Mucosa of descending colon (tissue), 3 donors: ENCODE measurements at regions not wholly inside any gene's neighbourhood (a gene's known extent, or its start where the extent isn't known, plus 50 kb on each side); places are given as distances from the start of the nearest gene placed in this dataset.

Source experiments
- ATAC-seq: fragments of 200-7000 bp; cut with Tn5 transposase; one replicate; pipeline ENCODE4 v1.9.1; 2020; ENCODE audit warnings: mild to moderate bottlenecking, moderate library complexity
- DNase-seq, 3 donors: peaks; one replicate each; pipeline ENCODE4 v3.0.0-alpha.2; 2020
- H3K36me3 ChIP-seq: fragments of 200-600 bp; one replicate; pipeline ENCODE4 v1.8.0; 2021; ENCODE audit warnings: low read depth, mild to moderate bottlenecking
- H3K4me1 ChIP-seq: fragments of 200-600 bp; one replicate; pipeline ENCODE4 v1.8.0; 2021; ENCODE audit warnings: low read depth, mild to moderate bottlenecking
- H3K4me3 ChIP-seq: fragments of 200-600 bp; one replicate; pipeline ENCODE4 v1.8.0; 2021; ENCODE audit warnings: mild to moderate bottlenecking
- H3K9me3 ChIP-seq: fragments of 200-600 bp; one replicate; pipeline ENCODE4 v1.8.0; 2021; ENCODE audit warnings: mild to moderate bottlenecking
- CTCF ChIP-seq: fragments of 200-600 bp; IDR thresholded peaks from one replicate; pipeline ENCODE4 v1.8.0; 2022; ENCODE audit warnings: antibody characterized with exemption, mild to moderate bottlenecking
- intact Hi-C, 2 donors: fragments of 100-400 bp; cut with DNase I in 1 of 2; cut with micrococcal nuclease in 1 of 2; formaldehyde crosslinking; loops; one replicate each; pipeline versions ENCODE4 v1.11.0 to v1.11.1; 2022; cut with DNase I, micrococcal nuclease
- donor health status: DM: no; HTN: no; CAD: no; lungs with moderate emphysema.
- donor health status: DM: no; HTN: no; CAD: no.
- donor health status: DM: no; HTN: yes; CAD: no.

GRCh38 chr9:129312251-129313122 is 134.4 kb upstream of the IER5L start:
- H3K4me1 ChIP-seq: no peaks in the 10 kb centered on the region

GRCh38 chr9:129311643-129312042 is 133.6 kb upstream of the IER5L start:
- ATAC-seq (no peak), DNase-seq (no peak)
- Histone ChIP-seq H3K4me3 (no peak overlapping the region), H3K36me3 (no peaks in the 10 kb centered on the region), H3K4me1 (no peaks in the 10 kb centered on the region), H3K9me3 (no peaks in the 10 kb centered on the region)
- intact Hi-C loops: no loop called here
- no peak for TF ChIP-seq CTCF

More at GRCh38 chr9:129312251-129313122, 134.4 kb upstream of the IER5L start:
- no peak for TF ChIP-seq CTCF
- ATAC-seq: no peak
- H3K36me3 ChIP-seq: no peaks in the 10 kb centered on the region
- H3K9me3 ChIP-seq: no peaks in the 10 kb centered on the region
- DNase-seq: no peak
- intact Hi-C loops: no loop called here
- no peak overlapping the region for H3K4me3 ChIP-seq

- Histone ChIP-seq H3K4me1 (no peaks in the 10 kb centered on the region), H3K36me3 (no peaks in the 10 kb centered on the region), H3K9me3 (no peaks in the 10 kb centered on the region), H3K4me3 (no peak overlapping the region)
- TF ChIP-seq CTCF: no peak
- no peak for ATAC-seq
- DNase-seq: no peak
- intact Hi-C loops: no loop called here
Measured at GRCh38 chr9:129310666-129311350, 132.7 kb upstream of the IER5L start.

GRCh38 chr9:129309906-129310305 is 131.8 kb upstream of the IER5L start:
- H3K4me1 ChIP-seq: no peaks in the 10 kb centered on the region
- no peaks in the 10 kb centered on the region for H3K36me3 ChIP-seq
- DNase-seq (no peak), ATAC-seq (no peak)
- no peaks in the 10 kb centered on the region for H3K9me3 ChIP-seq
- no peak overlapping the region for H3K4me3 ChIP-seq
- intact Hi-C loops: no loop called here
- no peak for TF ChIP-seq CTCF

- no peaks in the 10 kb centered on the region for H3K9me3 ChIP-seq
- DNase-seq: peak in 1 of 3 donors; percentile 23
- intact Hi-C loops: no loop called here
- H3K36me3 ChIP-seq: no peaks in the 10 kb centered on the region
- no peak overlapping the region for H3K4me3 ChIP-seq
- TF ChIP-seq CTCF: no peak
- no peak for ATAC-seq
- H3K4me1 ChIP-seq: no peaks in the 10 kb centered on the region
Measured at GRCh38 chr9:129309041-129309430, 131.0 kb upstream of the IER5L start.
